Body of pancreas (tissue), 4 donors: ENCODE measurements at regions not wholly inside any gene's neighbourhood (a gene's known extent, or its start where the extent isn't known, plus 50 kb on each side); places are given as distances from the start of the nearest gene placed in this dataset.

Source experiments
- CTCF ChIP-seq, 7 experiments: fragments of 450-650 bp in 4 of 7; fragments of 200-600 bp in 3 of 7; sonication (generic) in 3 of 7; IDR thresholded peaks; one replicate each; pipeline ENCODE4 v1.5.1; 2016 to 2019; ENCODE audit warnings: antibody characterized with exemption in 7 of 7
- POLR2A ChIP-seq, 3 donors: fragments of 450-650 bp; IDR thresholded peaks; one replicate each; pipeline ENCODE4 v1.6.1; 2016; ENCODE audit warnings: antibody characterized with exemption in 3 of 3, mild to moderate bottlenecking in 2 of 3

DNA sequence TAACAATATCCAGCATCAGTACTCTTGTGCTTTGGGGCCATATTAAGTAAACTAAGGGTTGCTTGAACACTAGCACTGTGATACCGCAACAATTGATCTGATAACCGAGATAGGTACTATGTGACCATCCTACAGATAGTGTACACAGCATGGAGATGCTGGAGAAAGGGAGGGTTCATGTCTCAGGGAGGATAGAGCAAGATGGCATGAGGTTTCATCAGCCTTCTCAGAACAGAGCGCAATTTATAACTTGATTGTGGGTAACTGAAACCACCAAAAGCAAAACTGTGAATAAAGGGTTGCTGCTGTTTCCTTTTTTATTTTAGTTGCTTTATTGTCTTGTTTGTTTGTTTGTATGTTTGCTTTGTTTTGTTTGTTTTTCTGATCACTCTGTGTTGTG is 1449.7 kb downstream of the PCDH7 start:
- TF ChIP-seq CTCF (IDR thresholded peaks at IDR 0.05) (no peak), POLR2A (IDR thresholded peaks at IDR 0.05) (no peak)
